Erythroblast (primary cell): ENCODE measurements at regions not wholly inside any gene's neighbourhood (a gene's known extent, or its start where the extent isn't known, plus 50 kb on each side); places are given as distances from the start of the nearest gene placed in this dataset.

Source experiments
- GATA1 ChIP-seq: IDR thresholded peaks from 2 replicates; pipeline ENCODE4 v1.6.1; 2011; ENCODE audit warnings: low read depth, mild to moderate bottlenecking, control low read depth, low read length, moderate library complexity
- POLR2A ChIP-seq: IDR thresholded peaks from 2 replicates; pipeline ENCODE4 v1.6.1; 2011; ENCODE audit warnings: mild to moderate bottlenecking, low read length

GRCh38 chr6:154592199-154592860 is 81.8 kb upstream of the CNKSR3 start:
- no peak for TF ChIP-seq POLR2A
- no peak for TF ChIP-seq GATA1
